T-helper 1 cell treated with Interleukin-12 subunit alpha and Interleukin-12 subunit beta and Interleukin-4 antibody, amounts not matched to agents 30 ng/mL and 1 ng/mL, for 36 hours (primary cell): ENCODE measurements at regions not wholly inside any gene's neighbourhood (a gene's known extent, or its start where the extent isn't known, plus 50 kb on each side); places are given as distances from the start of the nearest gene placed in this dataset.
"Not testable (repeated sequence)": the region's sequence is repeated elsewhere in the genome, so short reads cannot be mapped to it uniquely, and the experiment has no call there.

Experiments used
- intact Hi-C: fragments of 100-400 bp; cut with micrococcal nuclease; formaldehyde crosslinking; loops from one replicate; pipeline ENCODE4 v1.15.1; 2024

DNA sequence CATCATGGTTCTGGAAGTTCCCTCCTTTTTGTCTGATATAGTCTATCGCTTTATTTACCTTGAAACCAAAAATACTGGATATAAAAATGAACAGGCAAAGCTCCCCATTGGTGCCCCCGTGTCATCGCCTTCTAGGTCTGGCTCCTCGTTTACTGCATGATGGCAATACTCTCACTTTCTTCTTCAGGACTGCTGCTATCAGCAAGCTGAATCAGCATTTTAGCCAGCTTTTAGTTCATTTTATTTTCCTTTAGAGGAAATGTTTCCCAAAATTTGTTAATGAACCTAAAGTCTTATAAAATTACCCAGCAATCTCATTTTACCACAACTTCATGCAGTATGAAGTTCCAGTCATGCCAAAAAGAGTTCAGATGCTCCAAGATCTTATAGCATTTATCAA is 80.5 kb downstream of the ZIC3 start:
- intact Hi-C loops = no loop called here

DNA sequence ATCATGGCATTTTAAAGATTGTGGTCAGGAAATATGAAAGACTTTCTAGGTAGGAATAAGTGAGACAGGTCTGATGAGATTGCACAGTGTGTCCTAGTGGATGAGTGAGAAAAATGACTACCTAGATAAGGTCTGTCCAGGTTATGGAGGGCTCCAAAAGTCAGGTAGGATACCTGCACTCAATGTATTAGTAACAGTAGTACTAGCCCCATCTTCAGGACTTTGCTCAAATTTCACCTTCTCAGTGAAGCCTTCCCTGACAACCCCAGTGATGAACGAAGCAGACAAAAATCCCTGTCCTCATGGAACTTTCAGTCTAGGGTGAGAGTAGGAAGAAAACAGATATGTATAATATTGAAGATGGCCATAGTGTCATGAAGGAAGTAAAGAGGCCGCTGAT is 85.7 kb downstream of the ZIC3 start:
- intact Hi-C loops = no loop called here

GRCh38 chrX:137652086-137652485 is 86.2 kb downstream of the ZIC3 start:
- intact Hi-C loops = no loop called here

- intact Hi-C loops = no loop called here
Measured at GRCh38 chrX:137654481-137654880, 88.6 kb downstream of the ZIC3 start.

GRCh38 chrX:137667776-137668175 is 101.8 kb downstream of the ZIC3 start:
- intact Hi-C loops = no loop called here

GRCh38 chrX:137684591-137684990 is 118.7 kb downstream of the ZIC3 start:
- intact Hi-C loops = no loop called here

DNA sequence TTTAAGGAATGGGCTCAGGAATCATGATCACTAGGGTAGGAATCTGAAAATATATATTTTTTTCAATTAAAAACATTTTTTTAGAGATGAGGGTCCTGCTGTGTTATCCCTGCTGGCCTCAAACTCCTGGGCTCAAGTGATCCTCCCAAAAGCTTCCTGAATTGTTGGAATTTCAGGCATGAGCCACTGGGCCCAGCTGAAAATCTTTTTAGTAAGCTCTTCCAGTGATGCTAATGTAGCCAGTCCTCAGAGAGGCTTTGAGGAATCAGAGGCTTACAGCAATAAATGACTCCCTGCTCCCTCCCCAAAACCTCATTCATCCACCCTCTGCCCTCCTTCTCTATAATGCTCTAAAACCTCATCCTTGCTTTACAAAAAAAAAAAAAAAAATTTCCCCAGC is 129.5 kb downstream of the ZIC3 start:
- intact Hi-C loops = no loop called here

- intact Hi-C loops = no loop called here
Measured at GRCh38 chrX:137707348-137707747, 141.4 kb downstream of the ZIC3 start.

GRCh38 chrX:137742846-137743245 is 176.9 kb downstream of the ZIC3 start:
- intact Hi-C loops = no loop called here

DNA sequence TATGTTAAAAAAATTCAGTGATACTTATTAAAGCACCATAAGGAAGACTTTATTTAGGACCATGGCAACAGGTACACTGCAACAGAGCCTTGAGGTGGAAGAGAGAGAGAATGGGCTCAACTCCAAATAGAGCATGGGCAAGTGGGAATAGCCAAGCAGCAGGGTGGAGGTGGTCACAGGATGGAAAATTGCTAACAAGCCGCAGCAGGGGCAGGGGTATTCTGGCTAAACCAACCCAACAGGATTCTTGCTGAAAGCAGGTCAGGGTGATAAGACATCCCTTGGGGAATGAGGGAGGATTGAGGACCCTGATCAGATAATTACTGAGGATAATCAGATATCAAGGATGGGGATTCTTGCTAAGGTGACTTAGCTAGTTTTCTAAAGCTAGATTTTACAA is 177.5 kb downstream of the ZIC3 start:
- intact Hi-C loops = no loop called here

- intact Hi-C loops = no loop called here
Measured at GRCh38 chrX:137746289-137746688, 180.4 kb downstream of the ZIC3 start.

DNA sequence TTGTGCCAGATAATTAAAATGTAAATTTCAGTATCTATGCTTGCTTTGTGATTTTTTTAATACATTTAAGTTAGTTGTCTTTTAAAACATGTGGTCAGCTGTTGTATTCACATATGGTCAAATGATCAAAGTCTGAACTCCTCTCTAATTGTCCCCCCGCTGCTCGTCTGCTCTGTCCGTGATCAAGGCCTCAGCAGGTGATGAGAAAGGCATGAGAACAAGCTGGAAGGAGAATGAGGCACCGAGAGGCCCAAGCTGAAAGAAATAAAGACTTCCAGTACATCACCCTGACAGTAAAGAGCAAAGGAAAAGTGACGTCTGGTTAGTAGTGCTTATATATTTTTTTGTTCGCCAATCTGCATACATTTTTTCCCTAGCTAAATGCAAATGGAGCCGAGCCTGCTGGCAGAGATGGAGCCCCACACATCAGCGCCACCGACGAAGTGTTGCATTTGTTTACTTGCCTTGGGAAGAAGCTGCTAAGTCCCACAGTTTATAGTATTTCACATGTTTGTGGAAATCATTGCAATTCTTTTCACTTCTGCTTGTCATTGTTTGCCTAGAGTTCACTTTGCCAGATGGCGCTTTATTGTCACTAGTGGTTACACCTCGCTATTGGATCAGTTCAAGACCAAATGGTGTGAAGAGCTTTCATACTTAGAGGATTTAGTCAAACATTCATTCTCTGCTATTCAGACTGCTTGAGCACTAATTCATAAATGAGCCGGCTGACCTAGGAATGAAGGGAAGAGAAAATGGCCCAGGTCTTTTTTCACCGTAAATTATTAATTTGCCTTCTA is 181.5 kb downstream of the ZIC3 start:
- intact Hi-C loops = no loop called here

GRCh38 chrX:137748827-137749226 is 182.9 kb downstream of the ZIC3 start:
- intact Hi-C loops = no loop called here

DNA sequence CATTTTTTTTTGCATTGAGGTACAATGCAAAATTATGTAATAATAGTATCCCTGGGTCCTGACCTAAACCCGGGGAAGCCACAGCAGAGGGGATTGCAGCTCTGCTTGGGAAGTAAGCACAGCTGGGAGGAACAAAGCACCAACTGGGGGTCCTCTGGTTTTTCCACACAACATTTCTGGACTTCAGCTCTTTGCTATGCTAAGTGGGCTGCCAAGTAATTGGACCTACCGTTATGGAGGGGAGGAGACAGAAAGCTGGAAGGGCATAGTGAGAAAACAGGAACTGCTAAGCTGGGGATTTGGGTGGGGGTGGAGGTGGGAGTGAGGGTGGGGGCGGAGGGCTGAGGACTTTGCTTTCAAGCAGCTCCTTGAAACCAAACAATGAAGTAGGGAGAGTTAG is 183.3 kb downstream of the ZIC3 start:
- intact Hi-C loops = no loop called here

DNA sequence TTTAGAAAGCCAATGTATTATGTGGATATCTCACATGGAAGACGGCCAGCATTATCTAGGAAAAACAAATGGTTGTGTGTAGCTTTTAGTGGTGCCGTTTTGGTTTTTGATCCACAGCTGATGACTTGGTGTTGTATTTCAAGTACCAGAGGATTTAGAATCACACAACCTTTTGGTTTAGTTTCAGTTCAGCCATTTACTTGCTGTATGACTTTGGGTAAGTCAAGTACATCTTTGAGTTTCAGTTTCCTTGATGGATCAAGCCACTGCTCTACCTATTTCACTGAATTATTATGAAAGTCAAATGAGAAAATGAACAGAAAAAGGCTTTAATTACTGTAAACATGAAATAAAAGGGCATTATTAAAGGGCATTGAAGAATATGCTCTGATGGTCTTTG is 205.6 kb downstream of the ZIC3 start:
- intact Hi-C loops = no loop called here

- intact Hi-C loops = no loop called here
Measured at GRCh38 chrX:137792214-137792613, 226.3 kb downstream of the ZIC3 start.

- intact Hi-C loops = not testable (repeated sequence)
Measured at GRCh38 chrX:137797926-137798325, 232.0 kb downstream of the ZIC3 start.

- intact Hi-C loops = no loop called here
Measured at GRCh38 chrX:137823257-137823656, 257.3 kb downstream of the ZIC3 start.

GRCh38 chrX:137847376-137847775 is 281.4 kb downstream of the ZIC3 start:
- intact Hi-C loops = no loop called here

- intact Hi-C loops = no loop called here
Measured at GRCh38 chrX:137848266-137848905, 282.5 kb downstream of the ZIC3 start.

- intact Hi-C loops = no loop called here
Measured at GRCh38 chrX:137852502-137852901, 286.6 kb downstream of the ZIC3 start.

GRCh38 chrX:137855490-137855889 is 289.6 kb downstream of the ZIC3 start:
- intact Hi-C loops = no loop called here

- intact Hi-C loops = no loop called here
Measured at GRCh38 chrX:137858106-137858505, 292.2 kb downstream of the ZIC3 start.
